CD4-positive, alpha-beta T cell (primary cell): ENCODE measurements at regions not wholly inside any gene's neighbourhood (a gene's known extent, or its start where the extent isn't known, plus 50 kb on each side); places are given as distances from the start of the nearest gene placed in this dataset.

Source experiments
- ATAC-seq: fragments of 200-7000 bp; cut with Tn5 transposase; one replicate; pipeline ENCODE4 v1.10.0; 2022; ENCODE audit warnings: mild to moderate bottlenecking; ENCODE audit not compliant: poor library complexity
- CTCF ChIA-PET: fragments of 350-600 bp; sonication (Branson Sonifier 250); formaldehyde crosslinking; loops from one replicate; lab custom pipeline; 2021; ENCODE audit warnings: antibody characterized with exemption, inconsistent platforms; lab: Charles Lee
- POLR2A ChIA-PET: fragments of 350-600 bp; sonication (Branson Sonifier 250); formaldehyde crosslinking; loops from one replicate; lab custom pipeline; 2021; ENCODE audit warnings: antibody characterized with exemption, inconsistent platforms; lab: Charles Lee
- DNase-seq, 14 experiments: peaks; one replicate each; pipeline ENCODE4 v3.0.0-alpha.2; 2013 to 2020; ENCODE audit warnings: mixed read lengths in 2 of 14
- H3K27ac ChIP-seq, 2 donors: one replicate each; pipeline versions ENCODE4 v1.5.1 to v1.7.0; 2013; ENCODE audit warnings: low read length in 2 of 2, low read depth in 1 of 2, mild to moderate bottlenecking in 1 of 2
- H3K27me3 ChIP-seq, 2 experiments: 1 replicate in 1 of 2; 2 replicates in 1 of 2; pipeline versions ENCODE4 v1.6.1 to v1.7.0; 2013; ENCODE audit warnings: low read length in 2 of 2, control low read depth in 1 of 2, mild to moderate bottlenecking in 1 of 2, moderate library complexity in 1 of 2; ENCODE audit not compliant: insufficient read depth in 2 of 2, control insufficient read depth in 1 of 2
- H3K36me3 ChIP-seq: one replicate; pipeline ENCODE4 v1.6.1; 2013; ENCODE audit warnings: low read length, control low read depth; ENCODE audit not compliant: insufficient read depth
- H3K4me1 ChIP-seq: one replicate; pipeline ENCODE4 v1.6.1; 2013; ENCODE audit warnings: low read length, control low read depth; ENCODE audit not compliant: insufficient read depth
- H3K4me3 ChIP-seq: one replicate; pipeline ENCODE4 v1.5.1; 2013; ENCODE audit warnings: mild to moderate bottlenecking, low read length, moderate library complexity
- H3K9me3 ChIP-seq, 2 experiments: 1 replicate in 1 of 2; 2 replicates in 1 of 2; pipeline versions ENCODE4 v1.6.1 to v1.7.0; 2013; ENCODE audit warnings: low read length in 2 of 2, mild to moderate bottlenecking in 2 of 2, control low read depth in 1 of 2, moderate library complexity in 1 of 2; ENCODE audit not compliant: control insufficient read depth in 1 of 2, insufficient read depth in 1 of 2
- H3K27ac Mint-ChIP-seq: one replicate; pipeline ENCODE4 v1.8.0; 2020; ENCODE audit warnings: mixed read lengths
- H3K27me3 Mint-ChIP-seq: one replicate; pipeline ENCODE4 v1.8.0; 2021; ENCODE audit warnings: mixed read lengths
- H3K36me3 Mint-ChIP-seq: one replicate; pipeline ENCODE4 v1.8.0; 2021; ENCODE audit warnings: low read depth, mixed read lengths
- H3K4me1 Mint-ChIP-seq: one replicate; pipeline ENCODE4 v1.8.0; 2021; ENCODE audit warnings: low read depth, mixed read lengths
- H3K4me3 Mint-ChIP-seq: one replicate; pipeline ENCODE4 v1.8.0; 2020; ENCODE audit warnings: mild to moderate bottlenecking, mixed read lengths
- H3K9me3 Mint-ChIP-seq: one replicate; pipeline ENCODE4 v1.8.0; 2020; ENCODE audit warnings: mixed read lengths
- intact Hi-C, 2 experiments: fragments of 100-400 bp; cut with DNase I in 1 of 2; cut with micrococcal nuclease in 1 of 2; formaldehyde crosslinking; loops; one replicate each; pipeline versions ENCODE4 v1.15.1 to v1.9.0; 2023 to 2025; cut with DNase I, micrococcal nuclease
- TF ChIP-seq, protein P1 (sequence below): fragments of 200-600 bp; IDR thresholded peaks from one replicate; pipeline ENCODE4 v1.8.0; 2022; ENCODE audit warnings: antibody characterized with exemption, mild to moderate bottlenecking

DNA sequence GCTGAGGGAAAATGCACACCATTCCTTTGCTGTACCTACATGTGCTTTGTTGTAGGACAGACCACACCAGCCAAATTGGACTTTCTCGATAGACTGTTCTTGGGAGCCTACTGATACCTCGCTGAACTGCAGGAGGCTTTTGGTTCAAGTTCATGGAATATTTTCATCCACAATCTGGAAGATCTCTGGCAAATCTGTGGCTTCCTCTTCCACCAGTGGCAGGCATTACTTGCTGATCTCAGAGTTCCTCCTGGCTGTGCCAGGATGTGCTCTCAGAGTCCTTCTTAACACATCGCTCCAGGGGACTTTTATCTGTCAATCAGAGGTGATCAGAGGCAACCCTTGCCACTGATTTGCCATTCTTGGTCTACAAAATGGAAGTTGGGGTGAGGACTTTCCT lies 87.7 kb downstream of the PTGR3 start:
- no peak for DNase-seq
- no peaks in the 10 kb centered on the region for H3K4me1 Mint-ChIP-seq
- H3K9me3 Mint-ChIP-seq: no peaks in the 10 kb centered on the region
- no peaks in the 10 kb centered on the region for H3K36me3 Mint-ChIP-seq
- TF ChIP-seq, protein P1, sequence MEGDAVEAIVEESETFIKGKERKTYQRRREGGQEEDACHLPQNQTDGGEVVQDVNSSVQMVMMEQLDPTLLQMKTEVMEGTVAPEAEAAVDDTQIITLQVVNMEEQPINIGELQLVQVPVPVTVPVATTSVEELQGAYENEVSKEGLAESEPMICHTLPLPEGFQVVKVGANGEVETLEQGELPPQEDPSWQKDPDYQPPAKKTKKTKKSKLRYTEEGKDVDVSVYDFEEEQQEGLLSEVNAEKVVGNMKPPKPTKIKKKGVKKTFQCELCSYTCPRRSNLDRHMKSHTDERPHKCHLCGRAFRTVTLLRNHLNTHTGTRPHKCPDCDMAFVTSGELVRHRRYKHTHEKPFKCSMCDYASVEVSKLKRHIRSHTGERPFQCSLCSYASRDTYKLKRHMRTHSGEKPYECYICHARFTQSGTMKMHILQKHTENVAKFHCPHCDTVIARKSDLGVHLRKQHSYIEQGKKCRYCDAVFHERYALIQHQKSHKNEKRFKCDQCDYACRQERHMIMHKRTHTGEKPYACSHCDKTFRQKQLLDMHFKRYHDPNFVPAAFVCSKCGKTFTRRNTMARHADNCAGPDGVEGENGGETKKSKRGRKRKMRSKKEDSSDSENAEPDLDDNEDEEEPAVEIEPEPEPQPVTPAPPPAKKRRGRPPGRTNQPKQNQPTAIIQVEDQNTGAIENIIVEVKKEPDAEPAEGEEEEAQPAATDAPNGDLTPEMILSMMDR: no peak
- Histone ChIP-seq H3K27ac (no peak overlapping the region), H3K27me3 (no peaks in the 10 kb centered on the region), H3K36me3 (no peaks in the 10 kb centered on the region), H3K9me3 (no peaks in the 10 kb centered on the region), H3K4me1 (no peaks in the 10 kb centered on the region), H3K4me3 (no peak overlapping the region)
- ChIA-PET POLR2A (no interaction called here), CTCF (no interaction called here)
- no peak for ATAC-seq
- H3K4me3 Mint-ChIP-seq: no peak overlapping the region
- H3K27ac Mint-ChIP-seq: no peak overlapping the region
- H3K27me3 Mint-ChIP-seq: no peaks in the 10 kb centered on the region
- intact Hi-C loops: no loop called here

DNA sequence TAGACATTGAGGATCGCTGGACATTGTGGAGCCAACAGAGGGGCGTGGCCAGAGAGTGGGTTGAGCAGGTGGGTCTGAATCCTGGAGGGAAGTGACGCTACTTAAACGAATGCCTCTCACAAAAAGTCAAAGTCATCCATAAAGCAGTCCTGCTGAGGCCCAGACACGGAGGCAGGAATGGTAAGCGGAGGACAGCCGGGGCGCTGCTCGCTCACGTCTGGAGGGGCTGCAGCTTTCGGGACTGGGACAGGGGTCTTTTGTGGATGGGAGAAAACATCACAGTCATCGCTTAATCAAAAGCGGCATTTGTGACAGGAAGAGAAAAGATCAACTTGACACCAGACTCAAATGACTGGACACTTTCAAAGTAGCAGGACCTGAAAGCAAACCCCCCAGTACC lies 88.4 kb downstream of the PTGR3 start:
- no peak overlapping the region for H3K27ac Mint-ChIP-seq
- Histone ChIP-seq H3K27me3 (no peaks in the 10 kb centered on the region), H3K9me3 (no peaks in the 10 kb centered on the region), H3K36me3 (no peaks in the 10 kb centered on the region), H3K4me1 (no peaks in the 10 kb centered on the region), H3K4me3 (no peak overlapping the region), H3K27ac (no peak overlapping the region)
- DNase-seq (no peak), ATAC-seq (no peak)
- TF ChIP-seq, protein P1: no peak
- no peak overlapping the region for H3K4me3 Mint-ChIP-seq
- POLR2A ChIA-PET: no interaction called here
- intact Hi-C loops: no loop called here
- no peaks in the 10 kb centered on the region for H3K9me3 Mint-ChIP-seq
- H3K27me3 Mint-ChIP-seq: no peaks in the 10 kb centered on the region
- H3K36me3 Mint-ChIP-seq: no peaks in the 10 kb centered on the region
- CTCF ChIA-PET: no interaction called here
- no peaks in the 10 kb centered on the region for H3K4me1 Mint-ChIP-seq

DNA sequence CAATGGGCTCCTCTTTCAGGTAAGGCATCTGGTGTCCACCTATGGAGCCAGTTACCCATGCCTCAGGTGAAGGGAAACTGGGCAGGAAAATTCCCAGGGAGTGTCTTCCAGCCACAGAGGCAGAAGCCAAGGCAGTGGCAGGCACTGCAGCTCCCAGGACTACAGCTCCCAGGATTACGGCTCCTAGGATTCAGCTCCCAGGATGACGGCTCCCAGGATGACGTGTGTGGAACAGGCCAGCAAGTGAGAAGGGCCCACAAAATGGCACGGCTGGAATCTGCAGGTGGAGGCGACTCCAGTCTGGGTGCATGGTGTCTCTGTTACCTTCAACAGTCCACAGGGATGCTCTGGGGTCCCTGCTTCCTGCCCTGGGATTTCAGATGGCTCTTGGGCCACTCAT lies 92.1 kb downstream of the PTGR3 start:
- intact Hi-C loops: no loop called here
- Mint-ChIP-seq H3K4me1 (peaks cover 5% of the 10 kb centered on the region), H3K4me3 (no peak overlapping the region), H3K9me3 (no peaks in the 10 kb centered on the region), H3K27ac (no peak overlapping the region), H3K36me3 (no peaks in the 10 kb centered on the region), H3K27me3 (no peaks in the 10 kb centered on the region)
- ChIA-PET CTCF (no interaction called here), POLR2A (no interaction called here)
- H3K27me3 ChIP-seq: no peaks in the 10 kb centered on the region
- TF ChIP-seq, protein P1: no peak
- no peaks in the 10 kb centered on the region for H3K9me3 ChIP-seq
- no peak overlapping the region for H3K27ac ChIP-seq
- H3K36me3 ChIP-seq: no peaks in the 10 kb centered on the region
- ATAC-seq: no peak
- no peak for DNase-seq
- H3K4me1 ChIP-seq: peaks cover 2% of the 10 kb centered on the region
- H3K4me3 ChIP-seq: no peak overlapping the region
